ENCODE measurements at regions not wholly inside any gene's neighbourhood (a gene's known extent, or its start where the extent isn't known, plus 50 kb on each side); places are given as distances from the start of the nearest gene placed in this dataset.
A peak's percentile ranks its signal among the peaks of the same experiment; 100 is the strongest.

DNA sequence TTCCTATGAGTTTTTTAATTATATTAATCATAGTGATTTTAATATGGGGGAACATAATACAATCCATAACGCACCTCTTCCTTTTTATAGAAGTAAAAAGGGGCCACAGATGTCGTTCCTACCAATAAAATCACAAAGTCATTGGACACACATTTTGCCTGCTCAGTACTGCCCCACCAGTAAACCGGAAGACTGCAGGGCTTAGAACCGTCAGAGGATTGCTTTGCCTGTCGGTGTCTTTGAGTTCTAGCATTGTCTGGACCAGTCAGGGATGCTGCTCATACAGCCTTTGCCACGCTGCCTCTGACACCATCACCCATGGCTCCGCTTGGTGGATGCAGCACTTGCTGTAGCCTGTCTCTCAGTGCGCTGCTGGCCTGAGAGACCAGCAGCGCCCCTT lies 853.6 kb downstream of the C6orf118 start:
- no peak for DNase-seq (ENCODE audit: low spot score)

DNA sequence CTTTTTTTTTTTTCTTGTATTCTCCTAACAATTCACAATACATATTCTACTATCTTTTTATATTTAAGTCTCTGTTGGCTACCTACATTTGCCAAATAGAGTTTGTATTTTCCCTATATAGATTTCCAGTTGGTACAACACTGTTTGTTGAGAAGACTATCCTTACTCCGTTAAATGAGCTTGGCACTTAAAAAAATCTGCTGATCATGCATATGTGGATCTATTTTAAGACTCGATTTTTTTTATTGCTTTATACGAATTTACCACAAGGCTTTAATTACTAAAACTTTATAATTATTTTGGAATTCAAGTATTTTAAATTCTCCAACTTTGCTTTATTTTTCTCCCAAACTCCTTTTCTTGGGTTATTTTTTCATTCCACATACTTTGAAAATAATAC lies 855.6 kb downstream of the C6orf118 start:
- no peak for DNase-seq (ENCODE audit: low spot score)

DNA sequence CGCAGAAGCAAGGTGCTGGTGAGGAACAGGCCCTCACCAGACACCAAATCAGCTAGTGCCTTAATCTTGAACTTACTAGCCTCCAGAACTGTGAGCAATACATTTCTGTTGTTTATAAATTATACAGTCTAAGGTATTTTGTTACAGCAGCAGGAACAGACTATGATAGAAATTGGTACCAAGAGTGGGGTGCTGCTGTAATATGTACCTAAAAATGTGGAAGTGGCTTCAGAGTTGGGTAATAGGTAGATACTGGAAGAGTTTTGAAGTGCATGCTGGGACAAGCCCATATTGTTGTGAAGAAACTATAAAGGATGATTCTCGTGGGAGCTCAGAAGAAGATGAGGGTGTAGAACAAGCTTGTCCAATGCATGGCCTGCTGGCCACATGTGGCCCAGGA lies 866.8 kb downstream of the C6orf118 start:
- DNase-seq (ENCODE audit: low spot score), result no peak

DNA sequence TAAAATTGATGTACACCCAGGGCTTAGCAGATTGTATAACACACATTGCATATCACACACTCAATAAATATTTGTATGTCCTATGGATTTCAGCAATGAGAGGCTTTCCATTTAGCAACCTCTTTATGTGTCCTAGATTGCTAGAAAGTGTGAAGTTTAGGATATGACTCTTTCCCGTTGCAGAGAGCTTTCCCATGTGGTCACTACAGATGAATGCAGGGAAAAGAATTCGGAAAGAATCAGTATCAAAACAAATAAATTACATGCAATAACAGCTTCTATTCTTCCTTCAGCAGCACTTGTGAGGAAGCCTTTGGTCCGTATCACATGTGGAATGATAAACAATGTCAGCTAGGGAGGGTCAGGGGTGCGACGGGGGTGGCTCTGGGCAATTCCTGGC lies 870.1 kb downstream of the C6orf118 start:
- no peak for DNase-seq (ENCODE audit: low spot score)

DNA sequence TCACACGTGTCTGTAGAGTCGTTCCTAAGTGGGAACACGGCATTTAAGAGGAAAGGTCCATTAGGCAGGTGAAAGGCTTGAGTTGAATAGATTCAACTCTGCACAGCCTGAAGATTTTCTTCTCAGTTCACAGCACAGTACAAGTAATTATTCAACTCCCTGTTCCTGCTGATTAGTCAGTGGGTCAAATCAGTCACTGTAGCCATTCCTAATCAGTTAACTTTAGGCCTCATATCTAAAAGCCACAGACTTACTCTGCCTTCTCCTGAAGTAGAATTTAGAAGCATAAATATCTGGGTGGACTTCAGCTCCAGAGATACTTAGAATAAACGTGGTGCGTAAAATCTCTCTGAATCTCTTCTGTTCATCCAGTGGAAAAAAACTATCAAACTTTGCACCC lies 872.4 kb downstream of the C6orf118 start:
- DNase-seq (ENCODE audit: low spot score), result no peak

DNA sequence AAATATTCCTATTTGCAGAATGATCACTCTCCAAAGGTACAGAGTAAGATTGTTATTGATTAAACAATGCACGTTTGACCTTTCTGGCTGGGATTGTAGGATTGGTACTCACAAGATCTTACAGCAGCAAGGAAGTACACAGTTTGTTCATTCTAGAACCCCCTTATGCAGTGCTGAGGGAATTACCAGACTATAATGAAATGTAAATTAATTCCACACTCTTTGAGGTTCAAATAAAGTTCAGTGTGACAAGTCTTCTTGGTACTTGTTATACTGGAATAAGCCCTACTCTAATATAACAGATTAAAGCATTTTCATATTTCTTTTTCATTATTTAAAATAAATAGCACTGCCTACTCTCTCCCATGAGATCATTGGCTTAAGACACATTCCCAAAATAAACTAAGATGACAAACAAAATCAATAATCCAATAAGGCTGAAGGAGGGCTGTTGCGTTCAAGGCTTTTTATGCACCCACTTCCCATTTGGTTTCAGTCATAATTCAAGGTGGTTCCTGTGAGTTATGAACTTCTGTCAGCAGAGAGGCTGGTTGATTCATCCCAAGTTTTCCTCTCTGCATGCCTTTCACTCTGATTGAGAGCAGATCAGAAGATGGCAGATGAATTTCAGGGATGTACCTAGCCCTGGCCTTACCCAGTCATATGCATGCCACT lies 881.5 kb downstream of the C6orf118 start:
- no peak for DNase-seq (ENCODE audit: low spot score)

DNA sequence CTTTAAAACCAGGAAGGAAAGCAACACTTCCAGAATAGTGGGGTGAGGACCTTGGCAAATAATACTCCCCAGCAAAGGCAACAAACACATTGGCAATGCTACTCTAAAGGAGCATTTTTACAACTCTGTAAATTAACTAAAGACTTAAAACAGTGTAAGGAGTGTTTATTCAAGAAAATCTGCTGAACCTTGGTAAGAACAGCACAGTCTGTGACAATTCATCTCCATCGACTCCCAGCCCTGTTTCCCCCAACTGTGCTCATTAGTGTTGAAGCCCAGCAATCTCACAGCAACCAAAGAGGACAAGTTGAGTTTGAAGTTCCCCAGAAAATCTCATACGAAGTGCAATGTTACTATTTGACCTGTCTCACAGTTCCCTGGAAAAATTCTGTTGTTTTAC lies 884.9 kb downstream of the C6orf118 start:
- DNase-seq (ENCODE audit: low spot score), result no peak

DNA sequence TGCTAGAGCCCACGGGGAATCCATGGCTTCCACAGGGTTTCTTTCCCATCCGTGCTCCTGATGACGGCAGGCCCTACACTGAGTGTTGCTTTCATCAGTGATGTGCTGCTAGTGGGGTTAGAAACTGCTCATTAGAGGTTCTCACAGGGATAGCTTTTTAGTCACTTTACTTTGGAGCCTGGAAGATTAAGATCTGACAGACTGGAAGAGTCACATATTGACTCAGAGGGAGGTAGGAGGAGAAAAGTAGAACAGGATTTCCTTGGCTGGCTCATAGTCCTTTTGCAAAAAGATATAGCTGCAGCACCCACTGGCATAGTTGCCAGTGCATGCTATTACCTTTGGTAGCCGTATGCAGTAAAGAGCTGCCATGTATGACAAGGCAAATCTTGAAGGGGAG lies 890.3 kb downstream of the C6orf118 start:
- no peak for DNase-seq (ENCODE audit: low spot score)

DNA sequence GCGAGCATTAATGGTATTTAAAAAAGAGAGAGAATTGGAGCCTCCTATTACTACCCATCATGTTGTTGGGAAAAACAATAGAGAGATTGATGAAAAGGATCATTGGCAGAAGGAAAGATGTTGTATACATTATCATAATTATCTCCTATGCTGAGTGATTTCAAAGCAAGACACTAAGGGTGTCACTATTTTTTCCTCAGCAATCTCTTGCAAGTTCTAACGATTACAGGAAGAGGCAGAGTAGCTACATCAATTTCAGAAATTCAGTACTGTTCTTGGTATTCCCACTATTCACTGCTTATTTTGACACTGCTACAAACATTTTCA lies 891.2 kb downstream of the C6orf118 start:
- no peak for DNase-seq (ENCODE audit: low spot score)

DNA sequence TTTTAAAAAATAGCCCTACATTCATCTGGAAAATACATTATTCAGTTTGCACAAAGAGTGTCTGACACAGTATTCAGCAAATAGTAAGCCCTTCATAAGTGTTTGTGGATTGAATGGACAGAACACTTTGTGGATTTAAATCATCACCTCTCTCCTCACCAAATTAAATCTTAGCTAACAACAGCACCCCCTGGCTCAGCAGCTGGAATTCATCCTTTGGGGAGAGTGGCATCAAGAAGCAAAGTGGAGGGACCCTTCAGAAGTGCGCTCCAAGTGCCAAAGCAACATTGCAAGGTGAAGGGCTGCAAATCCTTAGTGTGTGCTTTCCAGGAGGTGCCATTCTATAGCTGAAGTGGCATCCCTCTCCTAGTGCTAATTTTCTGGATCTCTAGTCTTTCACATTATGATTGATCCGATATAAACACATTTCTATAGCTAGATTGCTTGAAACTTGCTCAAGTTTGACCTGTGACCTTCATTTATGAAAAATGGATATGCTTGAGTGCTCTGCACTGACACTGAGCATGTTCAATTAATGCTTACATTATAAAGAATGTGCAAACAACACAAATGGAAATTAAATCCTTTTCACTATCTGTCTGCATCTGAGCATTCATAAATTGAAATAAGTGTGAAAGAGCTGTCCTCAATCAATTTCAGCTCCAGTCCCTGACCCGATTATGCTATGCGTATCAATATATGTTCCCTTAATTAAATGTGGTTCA lies 891.7 kb downstream of the C6orf118 start:
- DNase-seq (ENCODE audit: low spot score), result no peak

DNA sequence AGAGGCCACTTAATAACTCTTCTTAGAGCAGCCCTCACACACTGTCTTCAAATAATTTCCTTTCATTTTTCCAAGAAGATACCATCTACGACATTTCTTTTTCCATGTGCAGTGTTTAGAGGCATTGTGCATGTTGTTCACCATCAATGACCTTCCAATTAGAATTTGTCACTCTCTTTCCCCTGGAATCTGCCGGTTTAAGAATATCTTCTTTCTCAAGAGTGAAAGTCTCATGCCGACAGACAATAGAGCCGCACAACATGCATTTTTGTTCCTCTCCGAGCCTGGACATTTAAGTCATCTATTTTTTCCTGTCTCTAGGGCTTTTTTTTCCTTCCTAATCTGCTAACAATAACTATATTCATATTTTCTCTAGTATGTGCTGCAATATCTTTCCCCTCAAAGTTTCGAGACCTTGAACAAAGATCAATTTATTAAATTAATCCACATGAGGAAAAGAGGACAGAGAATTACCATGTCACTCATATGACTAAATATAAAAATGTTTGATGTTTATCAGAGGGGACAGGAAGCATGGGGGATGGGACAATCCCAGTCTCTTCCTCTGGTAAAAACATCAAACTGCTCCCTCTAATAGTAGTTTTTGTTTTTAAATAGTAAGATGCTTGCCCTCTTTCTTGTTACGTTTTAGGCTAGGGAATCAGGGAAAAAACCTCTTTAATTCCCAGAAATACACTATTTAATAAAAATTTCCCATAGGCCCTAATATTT lies 893.4 kb downstream of the C6orf118 start:
- peak; percentile 26 for DNase-seq (ENCODE audit: low spot score)

DNA sequence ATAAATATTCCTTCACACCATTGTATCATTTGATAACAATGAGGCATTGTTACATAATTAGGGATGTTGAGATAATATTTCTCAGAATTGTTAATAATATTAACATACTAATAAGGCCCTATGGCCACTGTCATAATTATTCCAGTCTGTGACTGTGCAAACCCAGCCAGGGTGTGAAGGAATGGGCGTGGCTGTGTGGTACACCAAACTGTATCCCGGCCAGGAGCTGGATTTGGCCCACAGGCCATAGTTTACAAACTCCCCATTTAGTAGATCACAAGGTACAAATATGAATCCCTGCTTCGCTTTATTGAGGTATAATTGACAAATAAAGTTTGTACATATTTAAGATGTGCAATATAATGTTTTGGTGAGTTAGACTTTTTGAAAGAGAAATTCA lies 894.7 kb downstream of the C6orf118 start:
- no peak for DNase-seq (ENCODE audit: low spot score)

DNA sequence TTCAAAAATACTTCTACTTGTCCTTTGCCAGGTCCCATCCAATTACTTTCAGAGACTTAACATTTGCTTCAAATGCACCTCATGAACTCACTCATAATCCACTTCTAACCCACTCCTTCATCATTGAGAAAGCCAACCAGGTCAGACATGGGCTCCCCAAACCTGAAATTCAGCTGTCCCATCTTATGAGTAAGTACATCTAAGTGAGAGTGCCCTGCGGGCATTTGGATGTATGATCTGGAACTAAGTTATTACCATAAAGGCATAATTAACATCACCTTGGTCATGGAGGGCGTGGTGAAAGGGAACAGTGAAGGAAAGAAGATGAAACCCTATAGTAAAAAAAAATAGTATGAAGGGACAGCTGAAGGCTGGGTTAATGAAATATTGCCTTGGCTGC lies 896.8 kb downstream of the C6orf118 start:
- DNase-seq (ENCODE audit: low spot score), result no peak

DNA sequence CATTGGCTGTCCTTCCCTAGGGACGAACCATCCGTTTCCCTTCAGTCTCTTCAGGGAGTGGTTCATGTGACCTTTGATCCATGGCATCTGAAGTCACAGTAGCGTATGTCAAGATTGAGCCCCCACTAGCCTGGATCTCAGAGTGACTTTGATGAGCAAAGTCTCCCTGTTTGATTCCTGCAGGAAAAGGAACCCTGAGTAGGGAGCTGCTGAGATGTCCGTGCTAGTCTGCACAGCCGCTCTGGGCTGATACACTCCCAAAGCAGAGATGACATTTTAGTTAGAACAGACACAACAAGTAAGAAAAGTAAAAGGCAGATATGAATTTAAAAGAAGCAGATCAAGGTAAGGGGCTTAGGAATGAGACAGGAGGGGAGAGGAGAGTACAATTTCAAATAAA lies 899.4 kb downstream of the C6orf118 start:
- no peak for DNase-seq (ENCODE audit: low spot score)

DNA sequence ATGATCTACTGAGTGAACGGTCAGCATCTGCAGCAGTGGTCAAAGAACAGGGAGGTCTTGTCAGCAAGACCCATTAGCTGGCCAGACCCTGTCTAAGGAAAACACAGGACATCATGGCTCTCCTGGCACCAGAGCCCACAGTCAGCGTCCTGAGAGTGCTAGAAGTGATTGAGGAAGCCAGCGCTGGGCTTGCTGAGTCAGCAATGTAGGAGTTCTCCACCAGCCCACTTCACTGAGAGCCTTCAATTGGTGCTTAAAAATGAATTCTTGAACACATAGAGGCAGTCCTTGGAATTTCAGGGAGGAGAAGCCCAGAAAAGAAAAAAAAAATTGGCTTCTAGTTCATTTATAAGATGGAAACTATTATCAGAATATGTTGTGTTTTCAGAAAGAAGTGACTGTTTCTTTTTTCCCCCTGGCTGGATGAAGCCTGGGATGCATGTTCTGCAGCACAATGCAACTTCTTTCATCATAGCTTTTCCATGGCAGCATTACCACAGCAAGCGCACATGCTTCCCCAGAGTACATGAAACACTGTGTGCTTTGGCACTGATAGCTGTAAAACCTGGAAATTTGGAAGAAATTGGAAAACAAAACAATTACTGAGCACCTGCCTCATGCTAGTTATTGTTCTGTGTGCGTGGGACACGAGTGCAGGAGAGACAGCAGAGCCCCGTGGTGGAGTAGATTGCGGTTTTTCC lies 899.9 kb downstream of the C6orf118 start:
- no peak for DNase-seq (ENCODE audit: low spot score)

DNA sequence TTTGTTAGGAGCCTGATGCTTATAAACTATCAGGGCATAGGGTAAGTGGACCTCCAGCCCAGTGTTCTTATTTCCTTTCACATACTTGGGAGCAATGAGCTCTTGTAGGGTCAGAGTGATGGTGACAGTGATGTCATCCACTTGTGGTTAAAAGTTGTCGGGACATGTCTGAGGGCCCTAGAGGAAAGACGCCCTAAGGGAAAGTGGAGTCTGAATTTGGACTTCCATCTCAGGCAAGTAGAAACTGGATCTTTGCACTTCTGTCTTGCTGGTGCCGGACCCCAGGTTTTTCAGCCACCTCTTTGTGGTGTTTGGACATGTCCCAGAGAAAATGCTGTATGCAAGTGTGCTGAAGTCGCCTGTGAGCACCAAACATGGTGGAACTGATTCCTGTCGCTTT lies 900.5 kb downstream of the C6orf118 start:
- DNase-seq (ENCODE audit: low spot score), result no peak

DNA sequence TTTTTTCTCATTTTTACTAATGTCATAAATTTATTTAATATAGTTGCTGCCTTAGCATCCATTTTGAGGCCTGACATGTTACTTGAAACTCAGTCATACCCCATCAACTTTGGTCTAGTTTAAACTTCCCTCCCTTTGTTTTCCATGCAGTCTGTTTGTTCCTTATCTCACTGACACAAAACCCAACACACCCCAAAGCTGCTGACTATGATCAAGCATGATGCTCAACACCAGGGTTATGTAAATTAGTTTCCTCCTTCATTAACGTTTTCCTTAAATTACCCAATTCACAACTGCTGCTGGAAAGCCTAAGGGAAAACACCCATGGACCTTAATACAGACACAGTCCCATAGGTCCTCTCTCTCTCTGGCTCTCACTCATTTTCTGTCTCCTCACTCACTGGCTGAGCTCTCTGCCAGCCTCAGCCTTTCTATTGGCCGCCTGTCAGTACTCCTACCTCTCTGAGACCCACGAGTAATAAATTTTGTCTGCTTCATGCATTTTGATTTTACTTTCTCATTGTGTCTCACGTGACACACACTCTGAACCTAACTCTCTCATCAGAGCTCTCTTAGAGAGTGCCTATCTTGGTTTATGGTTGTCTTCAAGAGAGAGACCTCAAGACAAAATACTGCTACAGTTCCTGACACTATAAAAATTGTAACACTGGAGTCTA lies 904.5 kb downstream of the C6orf118 start:
- DNase-seq (ENCODE audit: low spot score), result no peak

DNA sequence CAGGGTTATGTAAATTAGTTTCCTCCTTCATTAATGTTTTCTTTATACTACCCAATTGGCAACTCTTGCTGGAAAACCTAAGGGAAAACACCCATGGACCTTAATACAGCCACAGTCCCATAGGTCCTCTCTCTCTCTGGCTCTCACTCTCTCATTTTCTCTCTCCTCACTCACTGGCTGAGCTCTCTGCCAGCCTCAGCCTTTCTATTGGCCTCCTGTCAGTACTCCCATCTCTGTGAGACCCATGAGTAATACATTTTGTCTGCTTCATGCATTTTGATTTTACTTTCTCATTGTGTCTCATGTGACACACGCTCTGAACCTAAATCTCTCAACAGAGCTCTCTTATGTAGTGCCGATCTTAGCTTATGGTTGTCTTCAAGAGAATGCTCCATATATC lies 907.5 kb downstream of the C6orf118 start:
- no peak for DNase-seq (ENCODE audit: low spot score)

DNA sequence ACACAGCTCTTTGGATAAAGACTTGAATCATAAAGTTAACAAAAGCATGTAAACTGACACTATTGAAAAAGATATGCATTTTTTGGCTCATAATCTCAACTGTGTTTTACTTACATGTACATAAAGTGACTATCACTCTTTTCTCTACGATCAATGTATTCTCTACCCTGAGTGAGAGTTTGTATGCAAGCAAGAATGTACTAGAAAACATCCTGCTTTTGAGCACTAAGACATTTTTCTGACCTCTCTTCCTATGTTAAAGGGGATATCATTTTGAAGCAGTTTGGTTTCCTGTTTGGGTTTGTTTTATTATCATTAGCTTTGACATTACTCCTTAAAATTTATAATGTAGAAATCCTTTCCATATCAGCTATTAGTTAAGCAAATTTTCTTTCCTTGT lies 910.8 kb downstream of the C6orf118 start:
- no peak for DNase-seq (ENCODE audit: low spot score)

DNA sequence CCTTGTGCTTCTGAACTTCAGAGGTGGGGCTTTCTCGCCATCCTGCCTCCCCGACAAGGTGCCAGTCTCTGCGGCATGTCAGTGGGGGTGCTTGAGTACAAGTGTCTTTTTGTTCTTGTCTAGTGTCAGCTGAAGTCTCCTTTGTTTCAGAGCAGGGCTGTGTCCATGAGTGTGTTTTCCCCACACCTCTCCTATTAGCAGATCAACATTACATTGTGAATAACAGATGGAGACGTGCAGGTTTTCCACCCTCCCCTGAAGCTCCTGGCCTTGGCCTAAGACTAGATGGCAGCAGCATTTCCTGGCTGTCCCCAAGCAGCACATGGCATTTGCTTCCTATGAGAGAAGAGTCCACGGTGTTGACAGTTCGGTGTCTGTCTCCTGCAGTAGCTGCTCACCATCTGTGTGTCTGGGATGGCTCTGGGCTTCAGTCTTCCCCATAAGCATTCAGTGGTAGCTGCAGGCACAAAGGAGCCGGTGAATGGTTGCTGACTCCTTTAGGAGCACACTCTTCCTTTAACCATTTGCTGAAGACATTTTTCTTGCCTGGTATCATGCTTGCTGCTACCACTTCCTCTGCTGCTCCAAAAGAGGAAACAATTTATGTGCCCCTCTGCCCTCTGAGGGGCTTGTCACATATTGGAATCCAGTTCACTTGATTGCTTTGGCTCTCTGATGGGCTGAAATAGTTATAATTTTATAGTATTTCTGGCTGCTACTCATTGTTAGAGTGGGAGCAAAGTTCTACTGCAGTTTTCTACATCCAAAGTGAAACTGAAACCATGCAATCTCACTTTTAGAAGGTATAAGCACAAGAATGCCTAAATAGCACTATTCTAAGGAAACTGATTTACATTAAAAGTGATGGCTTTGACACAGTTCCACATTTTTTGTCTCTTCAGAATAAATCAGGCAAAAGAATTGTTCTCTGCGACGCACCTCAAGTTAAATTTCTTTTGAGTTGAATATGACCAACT lies 913.0 kb downstream of the C6orf118 start:
- no peak for DNase-seq (ENCODE audit: low spot score)

DNA sequence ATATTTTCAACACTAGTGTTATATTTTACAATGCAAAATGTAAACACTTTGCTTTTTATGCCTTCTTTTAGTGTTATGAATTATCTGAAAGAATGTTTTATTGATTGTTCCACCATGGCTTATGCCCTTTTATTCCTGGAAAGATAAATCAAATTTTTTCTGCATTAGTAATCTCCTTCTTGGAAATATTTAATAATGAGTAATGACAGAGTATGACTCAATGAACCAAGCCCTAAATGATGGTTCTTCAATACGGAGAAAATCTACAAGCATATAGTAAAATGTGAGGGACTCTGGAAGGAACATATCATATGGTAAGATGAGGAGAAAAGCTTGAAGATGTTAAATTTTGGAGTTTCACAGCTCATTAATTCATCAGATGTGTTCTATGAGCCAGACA lies 929.6 kb downstream of the C6orf118 start:
- no peak for DNase-seq (ENCODE audit: low spot score)

All from COLO829 (cell line).